HEK293 (cell line): ENCODE measurements at regions not wholly inside any gene's neighbourhood (a gene's known extent, or its start where the extent isn't known, plus 50 kb on each side); places are given as distances from the start of the nearest gene placed in this dataset.

Source experiments
- ZFP41 ChIP-seq: fragments of 450-650 bp; formaldehyde crosslinking; IDR thresholded peaks from 2 replicates; pipeline ENCODE4 v1.5.1; 2016; ENCODE audit warnings: missing biosample characterization, missing genetic modification characterization, borderline replicate concordance
- ZNF549 ChIP-seq: fragments of 450-650 bp; IDR thresholded peaks from 2 replicates; pipeline ENCODE4 v1.5.1; 2018; ENCODE audit warnings: missing biosample characterization, missing genetic modification characterization, mild to moderate bottlenecking, inconsistent platforms, moderate library complexity
- TF ChIP-seq, protein P1 (sequence below): fragments of 450-650 bp; formaldehyde crosslinking; IDR thresholded peaks from 2 replicates; pipeline ENCODE4 v1.5.1; 2016; ENCODE audit warnings: missing biosample characterization, missing genetic modification characterization
- TF ChIP-seq, protein P2 (sequence below): fragments of 450-650 bp; formaldehyde crosslinking; IDR thresholded peaks from 2 replicates; pipeline ENCODE4 v1.5.1; 2016; ENCODE audit warnings: missing biosample characterization, missing genetic modification characterization
- TF ChIP-seq, protein P3 (sequence below): fragments of 450-650 bp; formaldehyde crosslinking; IDR thresholded peaks from 2 replicates; pipeline ENCODE4 v1.5.1; 2016; ENCODE audit warnings: missing biosample characterization, missing genetic modification characterization

DNA sequence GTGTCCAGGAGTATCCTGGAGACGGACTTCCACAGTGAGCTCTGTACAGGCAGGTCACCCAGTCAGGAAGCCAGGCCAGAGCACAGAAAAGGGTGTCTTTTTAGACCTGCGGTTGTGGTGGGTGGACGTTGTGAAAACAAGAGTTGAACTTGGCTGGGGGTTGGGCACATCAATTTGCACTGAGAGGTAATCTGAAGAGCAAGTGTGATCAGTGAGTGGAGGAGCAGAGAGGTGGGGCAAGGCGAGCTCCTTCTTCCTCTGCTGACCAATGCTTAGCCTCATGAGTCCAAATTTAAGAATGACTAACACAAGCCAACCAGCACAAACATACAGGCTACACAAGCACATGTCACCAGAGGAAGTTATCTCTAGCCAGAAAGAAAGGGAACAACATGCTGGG is 310.8 kb downstream of the TCERG1L start:
- TF ChIP-seq, protein P1, sequence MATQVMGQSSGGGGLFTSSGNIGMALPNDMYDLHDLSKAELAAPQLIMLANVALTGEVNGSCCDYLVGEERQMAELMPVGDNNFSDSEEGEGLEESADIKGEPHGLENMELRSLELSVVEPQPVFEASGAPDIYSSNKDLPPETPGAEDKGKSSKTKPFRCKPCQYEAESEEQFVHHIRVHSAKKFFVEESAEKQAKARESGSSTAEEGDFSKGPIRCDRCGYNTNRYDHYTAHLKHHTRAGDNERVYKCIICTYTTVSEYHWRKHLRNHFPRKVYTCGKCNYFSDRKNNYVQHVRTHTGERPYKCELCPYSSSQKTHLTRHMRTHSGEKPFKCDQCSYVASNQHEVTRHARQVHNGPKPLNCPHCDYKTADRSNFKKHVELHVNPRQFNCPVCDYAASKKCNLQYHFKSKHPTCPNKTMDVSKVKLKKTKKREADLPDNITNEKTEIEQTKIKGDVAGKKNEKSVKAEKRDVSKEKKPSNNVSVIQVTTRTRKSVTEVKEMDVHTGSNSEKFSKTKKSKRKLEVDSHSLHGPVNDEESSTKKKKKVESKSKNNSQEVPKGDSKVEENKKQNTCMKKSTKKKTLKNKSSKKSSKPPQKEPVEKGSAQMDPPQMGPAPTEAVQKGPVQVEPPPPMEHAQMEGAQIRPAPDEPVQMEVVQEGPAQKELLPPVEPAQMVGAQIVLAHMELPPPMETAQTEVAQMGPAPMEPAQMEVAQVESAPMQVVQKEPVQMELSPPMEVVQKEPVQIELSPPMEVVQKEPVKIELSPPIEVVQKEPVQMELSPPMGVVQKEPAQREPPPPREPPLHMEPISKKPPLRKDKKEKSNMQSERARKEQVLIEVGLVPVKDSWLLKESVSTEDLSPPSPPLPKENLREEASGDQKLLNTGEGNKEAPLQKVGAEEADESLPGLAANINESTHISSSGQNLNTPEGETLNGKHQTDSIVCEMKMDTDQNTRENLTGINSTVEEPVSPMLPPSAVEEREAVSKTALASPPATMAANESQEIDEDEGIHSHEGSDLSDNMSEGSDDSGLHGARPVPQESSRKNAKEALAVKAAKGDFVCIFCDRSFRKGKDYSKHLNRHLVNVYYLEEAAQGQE = no peak
- TF ChIP-seq ZFP41 (tag by site-specific recombination) = no peak
- TF ChIP-seq, protein P2, sequence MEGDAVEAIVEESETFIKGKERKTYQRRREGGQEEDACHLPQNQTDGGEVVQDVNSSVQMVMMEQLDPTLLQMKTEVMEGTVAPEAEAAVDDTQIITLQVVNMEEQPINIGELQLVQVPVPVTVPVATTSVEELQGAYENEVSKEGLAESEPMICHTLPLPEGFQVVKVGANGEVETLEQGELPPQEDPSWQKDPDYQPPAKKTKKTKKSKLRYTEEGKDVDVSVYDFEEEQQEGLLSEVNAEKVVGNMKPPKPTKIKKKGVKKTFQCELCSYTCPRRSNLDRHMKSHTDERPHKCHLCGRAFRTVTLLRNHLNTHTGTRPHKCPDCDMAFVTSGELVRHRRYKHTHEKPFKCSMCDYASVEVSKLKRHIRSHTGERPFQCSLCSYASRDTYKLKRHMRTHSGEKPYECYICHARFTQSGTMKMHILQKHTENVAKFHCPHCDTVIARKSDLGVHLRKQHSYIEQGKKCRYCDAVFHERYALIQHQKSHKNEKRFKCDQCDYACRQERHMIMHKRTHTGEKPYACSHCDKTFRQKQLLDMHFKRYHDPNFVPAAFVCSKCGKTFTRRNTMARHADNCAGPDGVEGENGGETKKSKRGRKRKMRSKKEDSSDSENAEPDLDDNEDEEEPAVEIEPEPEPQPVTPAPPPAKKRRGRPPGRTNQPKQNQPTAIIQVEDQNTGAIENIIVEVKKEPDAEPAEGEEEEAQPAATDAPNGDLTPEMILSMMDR = no peak
- TF ChIP-seq ZNF549 (tag by site-specific recombination) = no peak
- TF ChIP-seq, protein P3, sequence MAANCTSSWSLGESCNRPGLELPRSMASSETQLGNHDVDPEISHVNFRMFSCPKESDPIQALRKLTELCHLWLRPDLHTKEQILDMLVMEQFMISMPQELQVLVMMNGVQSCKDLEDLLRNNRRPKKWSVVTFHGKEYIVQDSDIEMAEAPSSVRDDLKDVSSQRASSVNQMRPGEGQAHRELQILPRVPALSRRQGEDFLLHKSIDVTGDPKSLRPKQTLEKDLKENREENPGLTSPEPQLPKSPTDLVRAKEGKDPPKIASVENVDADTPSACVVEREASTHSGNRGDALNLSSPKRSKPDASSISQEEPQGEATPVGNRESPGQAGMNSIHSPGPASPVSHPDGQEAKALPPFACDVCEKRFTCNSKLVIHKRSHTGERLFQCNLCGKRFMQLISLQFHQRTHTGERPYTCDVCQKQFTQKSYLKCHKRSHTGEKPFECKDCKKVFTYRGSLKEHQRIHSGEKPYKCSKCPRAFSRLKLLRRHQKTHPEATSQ (tag by site-specific recombination) = no peak
